Retinal pigment epithelial cell (primary cell): ENCODE measurements at regions not wholly inside any gene's neighbourhood (a gene's known extent, or its start where the extent isn't known, plus 50 kb on each side); places are given as distances from the start of the nearest gene placed in this dataset.

Source experiments
- DNase-seq: peaks from one replicate; pipeline ENCODE4 v3.0.0-alpha.2; 2010; ENCODE audit warnings: low read depth
- H3K4me3 ChIP-seq: 2 replicates; pipeline ENCODE4 v1.5.1; 2011; ENCODE audit warnings: mild to moderate bottlenecking, low read length, control low read depth, moderate library complexity
- CTCF ChIP-seq: conservative IDR thresholded peaks from 2 replicates; pipeline ENCODE4 v1.5.1; 2011; ENCODE audit warnings: low read depth, low read length, control low read depth, inconsistent platforms

- H3K4me3 ChIP-seq, result no peak overlapping the region
- no peak for TF ChIP-seq CTCF
- DNase-seq, result no peak
Observed at GRCh38 chr2:207412787-207413310, 116.9 kb upstream of the CREB1 start.

GRCh38 chr2:207413376-207413907, 116.3 kb upstream of the CREB1 start:
- H3K4me3 ChIP-seq, result no peak overlapping the region
- DNase-seq, result no peak
- no peak for TF ChIP-seq CTCF

- H3K4me3 ChIP-seq, result no peak overlapping the region
- DNase-seq, result no peak
- no peak for TF ChIP-seq CTCF
Observed at GRCh38 chr2:207416111-207416510, 113.7 kb upstream of the CREB1 start.

- no peak for TF ChIP-seq CTCF
- no peak overlapping the region for H3K4me3 ChIP-seq
- no peak for DNase-seq
Observed at GRCh38 chr2:207416900-207417299, 112.9 kb upstream of the CREB1 start.

- TF ChIP-seq CTCF, result no peak
- H3K4me3 ChIP-seq, result no peak overlapping the region
- no peak for DNase-seq
Observed at GRCh38 chr2:207417301-207417718, 112.5 kb upstream of the CREB1 start.

GRCh38 chr2:207418419-207418818, 111.3 kb upstream of the CREB1 start:
- H3K4me3 ChIP-seq, result no peak overlapping the region
- DNase-seq, result no peak
- no peak for TF ChIP-seq CTCF

GRCh38 chr2:207419331-207419730, 110.4 kb upstream of the CREB1 start:
- DNase-seq, result no peak
- no peak for TF ChIP-seq CTCF
- H3K4me3 ChIP-seq, result no peak overlapping the region
